Endothelial cell (in vitro differentiated cells): ENCODE measurements at regions not wholly inside any gene's neighbourhood (a gene's known extent, or its start where the extent isn't known, plus 50 kb on each side); places are given as distances from the start of the nearest gene placed in this dataset.

Source experiments
- DNase-seq: peaks from one replicate; pipeline ENCODE4 v3.0.0; 2021; ENCODE audit warnings: low spot score
- H3K27ac Mint-ChIP-seq: one replicate; pipeline ENCODE4 v1.8.0; 2021; ENCODE audit warnings: mixed read lengths, inconsistent platforms; ENCODE audit not compliant: unreplicated experiment
- H3K27me3 Mint-ChIP-seq: one replicate; pipeline ENCODE4 v1.8.0; 2021; ENCODE audit warnings: mild to moderate bottlenecking, moderate library complexity, mixed read lengths, inconsistent platforms; ENCODE audit not compliant: unreplicated experiment
- H3K36me3 Mint-ChIP-seq: one replicate; pipeline ENCODE4 v1.8.0; 2021; ENCODE audit warnings: mild to moderate bottlenecking, low read depth, mixed read lengths, inconsistent platforms; ENCODE audit not compliant: unreplicated experiment
- H3K4me1 Mint-ChIP-seq: one replicate; pipeline ENCODE4 v1.8.0; 2021; ENCODE audit warnings: mild to moderate bottlenecking, mixed read lengths, inconsistent platforms; ENCODE audit not compliant: unreplicated experiment
- H3K4me3 Mint-ChIP-seq: one replicate; pipeline ENCODE4 v1.8.0; 2021; ENCODE audit warnings: mild to moderate bottlenecking, mixed read lengths, inconsistent platforms; ENCODE audit not compliant: unreplicated experiment
- H3K9me3 Mint-ChIP-seq: one replicate; pipeline ENCODE4 v1.8.0; 2021; ENCODE audit warnings: mixed read lengths, inconsistent platforms; ENCODE audit not compliant: unreplicated experiment
- TF ChIP-seq, protein P1 (sequence below): fragments of 200-600 bp; sonication (generic); IDR thresholded peaks from one replicate; pipeline ENCODE4 v1.5.0; 2021; ENCODE audit warnings: antibody characterized with exemption; ENCODE audit not compliant: unreplicated experiment

- DNase-seq: no peak
- Mint-ChIP-seq H3K36me3 (no peaks in the 10 kb centered on the region), H3K27me3 (peaks cover 2% of the 10 kb centered on the region), H3K27ac (peak overlapping the region; percentile 58), H3K4me1 (peaks cover 12% of the 10 kb centered on the region), H3K4me3 (no peak overlapping the region), H3K9me3 (no peaks in the 10 kb centered on the region)
- TF ChIP-seq, protein P1, sequence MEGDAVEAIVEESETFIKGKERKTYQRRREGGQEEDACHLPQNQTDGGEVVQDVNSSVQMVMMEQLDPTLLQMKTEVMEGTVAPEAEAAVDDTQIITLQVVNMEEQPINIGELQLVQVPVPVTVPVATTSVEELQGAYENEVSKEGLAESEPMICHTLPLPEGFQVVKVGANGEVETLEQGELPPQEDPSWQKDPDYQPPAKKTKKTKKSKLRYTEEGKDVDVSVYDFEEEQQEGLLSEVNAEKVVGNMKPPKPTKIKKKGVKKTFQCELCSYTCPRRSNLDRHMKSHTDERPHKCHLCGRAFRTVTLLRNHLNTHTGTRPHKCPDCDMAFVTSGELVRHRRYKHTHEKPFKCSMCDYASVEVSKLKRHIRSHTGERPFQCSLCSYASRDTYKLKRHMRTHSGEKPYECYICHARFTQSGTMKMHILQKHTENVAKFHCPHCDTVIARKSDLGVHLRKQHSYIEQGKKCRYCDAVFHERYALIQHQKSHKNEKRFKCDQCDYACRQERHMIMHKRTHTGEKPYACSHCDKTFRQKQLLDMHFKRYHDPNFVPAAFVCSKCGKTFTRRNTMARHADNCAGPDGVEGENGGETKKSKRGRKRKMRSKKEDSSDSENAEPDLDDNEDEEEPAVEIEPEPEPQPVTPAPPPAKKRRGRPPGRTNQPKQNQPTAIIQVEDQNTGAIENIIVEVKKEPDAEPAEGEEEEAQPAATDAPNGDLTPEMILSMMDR: no peak
Measured at GRCh38 chr6:113634352-113635163, 222.6 kb upstream of the MARCKS start.

GRCh38 chr6:113635222-113635986, 221.7 kb upstream of the MARCKS start:
- Mint-ChIP-seq H3K4me3 (no peak overlapping the region), H3K9me3 (no peaks in the 10 kb centered on the region), H3K4me1 (peaks cover 12% of the 10 kb centered on the region), H3K27me3 (peaks cover 2% of the 10 kb centered on the region), H3K27ac (no peak overlapping the region), H3K36me3 (no peaks in the 10 kb centered on the region)
- DNase-seq: no peak
- TF ChIP-seq, protein P1: no peak

GRCh38 chr6:113636357-113636824, 220.8 kb upstream of the MARCKS start:
- Mint-ChIP-seq H3K27ac (no peak overlapping the region), H3K9me3 (no peaks in the 10 kb centered on the region), H3K27me3 (peaks cover 2% of the 10 kb centered on the region), H3K4me1 (peaks cover 5% of the 10 kb centered on the region), H3K36me3 (no peaks in the 10 kb centered on the region), H3K4me3 (no peak overlapping the region)
- TF ChIP-seq, protein P1: no peak
- DNase-seq: no peak

DNA sequence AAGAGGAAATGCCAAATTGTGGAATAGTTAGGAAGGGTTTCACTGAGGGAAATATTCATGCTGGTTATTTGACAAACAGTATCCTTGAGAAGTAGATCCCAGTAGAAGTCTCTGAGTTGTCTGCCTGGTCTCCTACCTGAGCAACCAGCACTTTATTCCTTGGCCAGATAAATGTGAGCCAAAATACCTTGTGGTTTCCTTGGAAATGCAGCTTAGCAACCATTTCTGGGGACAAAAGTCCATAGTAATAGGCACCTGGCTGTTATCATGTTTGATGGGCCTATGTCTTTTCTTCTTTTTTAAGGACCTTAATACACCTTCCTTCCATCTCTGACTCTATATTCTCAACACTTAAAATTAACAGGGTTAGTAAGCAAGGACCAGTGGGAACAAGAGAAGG, 217.1 kb upstream of the MARCKS start:
- H3K4me3 Mint-ChIP-seq: no peak overlapping the region
- no peak for DNase-seq
- H3K36me3 Mint-ChIP-seq: no peaks in the 10 kb centered on the region
- peaks cover 4% of the 10 kb centered on the region for H3K4me1 Mint-ChIP-seq
- H3K27ac Mint-ChIP-seq: no peak overlapping the region
- H3K27me3 Mint-ChIP-seq: peaks cover 2% of the 10 kb centered on the region
- no peaks in the 10 kb centered on the region for H3K9me3 Mint-ChIP-seq
- TF ChIP-seq, protein P1: no peak
